GM12873 (cell line): ENCODE measurements at regions not wholly inside any gene's neighbourhood (a gene's known extent, or its start where the extent isn't known, plus 50 kb on each side); places are given as distances from the start of the nearest gene placed in this dataset.

Experiments
- CTCF ChIP-seq: IDR thresholded peaks from 2 replicates; pipeline ENCODE4 v1.5.1; 2012; ENCODE audit warnings: low read depth, mild to moderate bottlenecking, moderate library complexity, low read length, control low read depth; ENCODE audit not compliant: insufficient read depth; ENCODE audit errors: missing control alignments

GRCh38 chr12:87021400-87021799, 765.2 kb upstream of the MGAT4C start:
- no peak for TF ChIP-seq CTCF

GRCh38 chr12:87020071-87020470, 763.9 kb upstream of the MGAT4C start:
- TF ChIP-seq CTCF: no peak

DNA sequence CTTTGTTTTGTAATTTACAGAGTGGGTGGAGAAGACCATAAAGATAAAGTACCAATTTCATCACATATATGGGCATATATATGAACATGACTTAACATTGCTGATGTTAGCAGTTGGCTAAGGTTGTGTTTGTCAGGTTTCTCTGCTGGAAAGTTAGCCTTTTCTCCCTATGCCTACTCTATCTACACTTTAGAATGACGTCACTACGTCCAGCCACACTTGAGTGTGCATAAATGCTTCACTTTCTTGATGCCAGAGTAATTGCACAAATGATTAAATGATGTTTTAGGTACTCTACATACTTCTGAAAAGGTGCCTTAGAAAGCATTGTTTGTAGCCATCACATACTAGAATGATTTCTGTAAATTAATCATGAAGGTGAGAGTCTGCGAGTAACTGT, 759.2 kb upstream of the MGAT4C start:
- TF ChIP-seq CTCF: no peak

DNA sequence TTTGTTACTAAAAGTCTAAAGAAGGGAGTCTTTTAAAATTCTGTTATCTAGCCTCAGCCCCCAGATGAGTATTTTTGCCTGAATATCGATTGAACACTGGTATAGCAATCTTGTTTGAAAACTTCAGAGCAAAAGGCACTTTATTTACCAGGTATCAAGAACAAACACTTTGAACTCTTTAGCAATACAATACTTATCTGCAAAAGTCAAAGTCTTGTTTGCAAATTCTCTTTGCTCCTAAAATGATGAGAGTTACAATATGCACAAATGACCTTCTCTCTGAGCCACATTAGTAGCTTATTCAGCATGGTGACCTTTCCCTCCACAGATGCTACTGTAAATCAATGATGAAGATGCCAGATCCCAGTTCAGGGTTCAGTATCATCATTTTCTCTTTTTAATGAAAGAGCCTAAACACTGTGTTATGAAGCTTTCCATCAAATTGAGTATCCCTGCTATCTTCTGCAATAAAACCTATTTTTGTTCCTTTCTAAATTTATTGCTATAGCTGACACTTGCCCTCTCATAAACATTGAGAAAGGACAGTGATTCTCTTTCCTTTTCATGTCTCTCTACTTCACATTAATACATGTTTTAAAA, 752.7 kb upstream of the MGAT4C start:
- no peak for TF ChIP-seq CTCF

DNA sequence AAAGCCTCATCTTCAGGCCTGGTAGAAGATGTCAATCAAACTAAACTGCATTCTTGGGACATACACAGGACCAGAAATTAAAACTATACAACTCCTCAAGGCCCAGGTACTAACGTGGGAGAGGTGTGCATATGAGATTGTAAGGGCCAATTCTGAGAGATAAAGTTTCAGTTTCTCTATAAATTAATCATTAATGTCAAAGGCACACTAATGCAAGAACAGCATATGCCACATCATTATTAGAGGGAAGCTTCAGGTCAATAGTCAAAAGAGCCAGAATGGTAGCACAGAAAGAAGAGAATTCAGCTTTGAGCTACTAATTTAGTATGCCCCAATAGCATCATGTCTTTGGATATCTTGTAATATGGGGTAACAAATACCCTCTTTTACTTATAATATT, 744.9 kb upstream of the MGAT4C start:
- no peak for TF ChIP-seq CTCF

DNA sequence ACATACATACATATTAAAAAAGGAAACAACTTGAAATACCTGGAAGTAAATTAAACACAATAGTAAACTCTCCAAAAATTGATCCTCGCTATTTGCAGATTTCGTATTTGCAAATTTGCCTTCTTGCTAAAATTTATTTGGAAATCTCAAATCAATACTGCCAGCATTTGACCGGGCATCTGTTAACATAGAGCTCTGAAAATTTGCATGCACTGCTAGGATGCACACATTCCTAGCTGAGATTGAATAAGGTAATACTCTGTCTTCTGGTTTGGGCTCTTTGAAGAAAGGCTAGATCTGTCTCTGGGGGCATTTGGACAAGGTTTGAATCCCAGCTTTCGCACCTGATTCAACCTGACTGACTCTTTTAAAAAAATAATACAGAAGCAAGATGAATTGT, 729.1 kb upstream of the MGAT4C start:
- TF ChIP-seq CTCF: no peak

GRCh38 chr12:86959766-86960458, 703.7 kb upstream of the MGAT4C start:
- TF ChIP-seq CTCF: no peak
